Activated T-helper 17 cell treated with anti-CD3 and anti-CD28 coated beads, Interleukin-2, amount 50 U/mL, for 72 hours (primary cell): ENCODE measurements at regions not wholly inside any gene's neighbourhood (a gene's known extent, or its start where the extent isn't known, plus 50 kb on each side); places are given as distances from the start of the nearest gene placed in this dataset.
"Not testable (repeated sequence)": the region's sequence is repeated elsewhere in the genome, so short reads cannot be mapped to it uniquely, and the experiment has no call there.

Experiments used
- ATAC-seq: fragments of 150-1000 bp; cut with Tn5 transposase; replicated peaks from 2 replicates; pipeline ENCODE4 v1.10.0; 2021; ENCODE audit warnings: mild to moderate bottlenecking, moderate library complexity
- H3K27ac Mint-ChIP-seq: one replicate; pipeline ENCODE4 v1.8.0; 2022; ENCODE audit warnings: mixed read lengths
- H3K27me3 Mint-ChIP-seq: one replicate; pipeline ENCODE4 v1.8.0; 2022; ENCODE audit warnings: mixed read lengths
- H3K36me3 Mint-ChIP-seq: one replicate; pipeline ENCODE4 v1.8.0; 2022; ENCODE audit warnings: low read depth, mild to moderate bottlenecking, mixed read lengths
- H3K4me1 Mint-ChIP-seq: one replicate; pipeline ENCODE4 v1.8.0; 2022; ENCODE audit warnings: mixed read lengths
- H3K4me3 Mint-ChIP-seq: one replicate; pipeline ENCODE4 v1.8.0; 2022; ENCODE audit warnings: mild to moderate bottlenecking, mixed read lengths
- H3K9me3 Mint-ChIP-seq: one replicate; pipeline ENCODE4 v1.8.0; 2022; ENCODE audit warnings: mixed read lengths

DNA sequence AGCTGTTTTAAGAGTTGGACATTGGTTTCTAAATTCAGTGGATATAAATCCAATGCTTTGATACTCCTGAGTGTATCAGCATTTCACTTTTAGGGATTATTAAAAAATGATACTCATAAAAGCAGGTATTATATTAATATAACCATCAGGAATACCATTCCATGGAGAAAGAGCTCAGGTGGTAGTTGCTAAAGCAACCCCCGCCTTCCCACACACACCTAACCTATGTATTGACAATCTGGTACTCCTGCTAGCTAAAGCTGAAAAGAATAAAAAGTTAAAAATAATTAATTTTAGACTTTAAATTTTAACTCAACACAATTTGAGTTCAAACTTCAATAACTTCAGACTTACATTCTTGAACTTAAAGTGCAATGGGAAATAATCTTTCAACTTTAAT, 717.1 kb upstream of the HS3ST1 start:
- Mint-ChIP-seq H3K36me3 (no peaks in the 10 kb centered on the region), H3K4me1 (no peaks in the 10 kb centered on the region), H3K27me3 (no peaks in the 10 kb centered on the region), H3K27ac (no peak overlapping the region), H3K4me3 (no peak overlapping the region), H3K9me3 (peaks cover 13% of the 10 kb centered on the region)
- no peak for ATAC-seq

DNA sequence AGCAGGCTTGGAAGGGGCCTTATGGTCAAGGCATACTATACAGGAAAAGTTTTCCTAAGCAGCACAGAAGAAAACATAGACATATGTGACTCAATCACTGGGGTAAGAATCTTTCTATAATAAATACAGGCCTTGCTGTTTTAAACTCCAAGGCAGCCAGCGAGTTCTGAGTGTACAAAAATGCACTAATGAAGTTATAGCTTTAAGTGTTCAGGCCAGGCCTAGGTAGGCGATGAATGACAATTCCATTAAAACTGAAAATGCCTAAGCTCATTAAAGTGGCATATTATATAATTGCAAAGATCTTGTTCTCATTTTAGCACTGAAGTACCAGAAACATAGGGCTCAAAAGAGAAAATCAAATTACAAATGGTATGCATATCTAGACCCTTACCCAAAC, 716.4 kb upstream of the HS3ST1 start:
- ATAC-seq: no peak
- Mint-ChIP-seq H3K4me1 (no peaks in the 10 kb centered on the region), H3K9me3 (peaks cover 11% of the 10 kb centered on the region), H3K27me3 (no peaks in the 10 kb centered on the region), H3K36me3 (no peaks in the 10 kb centered on the region), H3K27ac (no peak overlapping the region), H3K4me3 (no peak overlapping the region)

DNA sequence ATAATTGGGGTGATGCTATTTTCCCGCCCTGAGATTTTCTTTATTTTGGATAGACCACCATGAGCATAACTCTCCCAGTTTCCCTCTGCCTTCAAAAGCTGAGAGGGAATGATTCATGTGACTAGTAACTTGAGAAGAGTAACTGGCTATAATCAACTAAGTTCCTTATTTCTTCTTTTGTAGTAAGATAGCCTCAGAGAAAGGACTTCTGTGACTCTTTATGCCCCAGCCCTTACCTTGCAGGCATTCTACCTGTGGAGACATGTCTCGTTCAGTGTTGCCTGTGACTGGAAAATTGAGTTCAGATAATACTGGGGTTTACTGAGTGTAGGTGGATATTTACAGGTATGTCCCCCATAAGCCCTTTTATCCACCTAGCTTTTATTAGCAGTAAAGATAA, 715.4 kb upstream of the HS3ST1 start:
- no peak overlapping the region for H3K4me3 Mint-ChIP-seq
- peaks cover 12% of the 10 kb centered on the region for H3K9me3 Mint-ChIP-seq
- H3K27me3 Mint-ChIP-seq: no peaks in the 10 kb centered on the region
- H3K27ac Mint-ChIP-seq: no peak overlapping the region
- no peak for ATAC-seq
- no peaks in the 10 kb centered on the region for H3K4me1 Mint-ChIP-seq
- no peaks in the 10 kb centered on the region for H3K36me3 Mint-ChIP-seq

DNA sequence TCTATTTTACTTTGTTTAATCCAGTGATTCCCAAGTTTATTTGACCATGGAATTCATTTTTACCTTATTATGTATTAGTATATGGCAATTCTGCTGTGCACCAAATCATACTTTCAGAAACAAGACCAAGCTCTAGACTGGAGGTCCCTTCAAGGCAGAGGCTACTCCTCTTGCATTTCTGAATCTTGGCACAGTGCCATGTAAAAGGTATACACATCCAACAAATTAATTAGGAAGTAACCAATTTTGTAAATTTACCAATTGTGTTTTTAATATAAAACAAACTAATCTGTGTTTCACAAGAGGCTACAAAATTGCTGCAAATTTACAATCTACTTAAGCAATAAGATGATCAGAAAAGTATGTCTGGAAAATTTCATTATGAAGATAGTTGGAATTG, 712.2 kb upstream of the HS3ST1 start:
- Mint-ChIP-seq H3K9me3 (peaks cover 22% of the 10 kb centered on the region), H3K27ac (no peak overlapping the region), H3K27me3 (no peaks in the 10 kb centered on the region), H3K4me3 (no peak overlapping the region), H3K36me3 (no peaks in the 10 kb centered on the region), H3K4me1 (no peaks in the 10 kb centered on the region)
- ATAC-seq: no peak

DNA sequence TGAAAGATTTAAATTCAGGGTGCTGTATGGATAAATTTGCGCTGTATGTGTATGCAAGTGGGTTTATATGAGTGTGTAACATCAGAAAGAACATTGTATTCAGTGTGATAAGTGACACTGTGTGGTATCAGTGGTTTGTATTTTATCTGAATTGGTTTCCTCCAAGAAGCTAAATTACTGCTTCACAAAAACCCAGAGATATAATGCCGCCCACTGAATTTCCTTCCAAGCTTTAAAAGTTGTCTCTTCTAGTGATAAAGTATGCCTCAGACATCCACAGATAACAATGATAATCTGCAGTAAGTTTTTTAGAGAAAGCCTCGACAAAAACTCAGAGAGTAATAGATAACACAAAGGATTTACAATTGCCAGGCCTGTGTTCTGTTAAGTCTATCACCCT, 710.6 kb upstream of the HS3ST1 start:
- no peak for ATAC-seq
- Mint-ChIP-seq H3K36me3 (no peaks in the 10 kb centered on the region), H3K27ac (no peak overlapping the region), H3K27me3 (no peaks in the 10 kb centered on the region), H3K9me3 (peaks cover 15% of the 10 kb centered on the region), H3K4me3 (no peak overlapping the region), H3K4me1 (no peaks in the 10 kb centered on the region)

DNA sequence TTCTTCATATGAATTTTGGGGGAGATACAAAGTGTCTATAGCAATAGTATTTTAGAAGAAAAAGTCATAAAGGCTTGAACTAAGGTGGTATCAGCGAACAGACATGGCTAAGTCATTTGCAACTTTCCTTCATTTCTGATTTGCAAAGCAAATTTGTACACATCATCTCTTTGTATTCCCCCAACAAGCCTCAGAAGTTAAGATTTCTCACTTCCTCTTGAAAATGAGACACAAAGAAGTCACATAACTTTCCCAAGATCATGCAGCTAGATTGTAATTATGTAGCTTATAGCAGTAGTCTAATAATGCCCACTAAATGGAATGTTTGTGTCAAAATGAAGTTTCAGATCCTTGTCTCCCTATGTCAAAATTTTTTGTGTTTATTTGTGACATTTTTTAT, 709.8 kb upstream of the HS3ST1 start:
- H3K4me1 Mint-ChIP-seq: no peaks in the 10 kb centered on the region
- H3K9me3 Mint-ChIP-seq: peaks cover 14% of the 10 kb centered on the region
- no peaks in the 10 kb centered on the region for H3K36me3 Mint-ChIP-seq
- H3K4me3 Mint-ChIP-seq: no peak overlapping the region
- H3K27me3 Mint-ChIP-seq: no peaks in the 10 kb centered on the region
- no peak overlapping the region for H3K27ac Mint-ChIP-seq
- ATAC-seq: no peak

DNA sequence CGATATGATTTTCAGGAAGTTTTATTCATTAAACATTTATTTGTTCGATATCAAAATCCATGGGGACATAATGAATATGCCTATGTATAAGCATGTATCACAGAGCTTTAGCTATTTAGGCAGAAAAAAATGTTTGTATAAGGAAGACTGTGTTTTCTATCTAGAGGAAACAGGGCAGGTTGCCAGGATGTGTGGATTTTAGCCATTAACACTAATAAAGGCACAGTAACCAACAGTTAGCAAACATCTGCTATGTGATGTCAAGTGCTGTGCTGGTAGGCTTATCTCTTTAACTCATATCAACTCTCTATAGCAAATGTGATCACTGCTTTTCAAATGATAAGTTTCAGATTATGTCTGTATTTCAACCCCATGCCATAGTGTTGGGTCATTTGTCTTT, 708.9 kb upstream of the HS3ST1 start:
- ATAC-seq: no peak
- Mint-ChIP-seq H3K4me1 (no peaks in the 10 kb centered on the region), H3K9me3 (peaks cover 14% of the 10 kb centered on the region), H3K27me3 (no peaks in the 10 kb centered on the region), H3K36me3 (no peaks in the 10 kb centered on the region), H3K27ac (no peak overlapping the region), H3K4me3 (no peak overlapping the region)

DNA sequence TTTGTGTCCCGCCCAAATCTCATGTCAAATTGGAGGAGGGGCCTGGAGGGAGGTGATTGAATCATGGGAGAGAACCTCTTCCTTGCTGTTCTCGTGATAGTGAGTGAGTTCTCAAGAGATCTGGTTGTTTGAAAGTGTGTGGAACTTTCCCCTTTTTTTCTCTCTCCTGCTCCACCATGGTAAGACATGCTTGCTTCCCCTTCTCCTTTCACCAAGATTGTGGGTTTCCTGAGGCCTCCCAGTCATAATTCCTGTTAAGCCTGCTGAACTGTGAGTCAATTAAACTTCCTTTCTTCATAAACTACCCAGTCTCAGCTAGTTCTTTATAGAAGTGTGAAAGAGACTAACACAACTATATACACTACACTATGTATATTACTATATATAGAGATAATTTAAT, 697.8 kb upstream of the HS3ST1 start:
- Mint-ChIP-seq H3K4me1 (no peaks in the 10 kb centered on the region), H3K27me3 (no peaks in the 10 kb centered on the region), H3K9me3 (peaks cover 14% of the 10 kb centered on the region), H3K4me3 (no peak overlapping the region), H3K36me3 (no peaks in the 10 kb centered on the region), H3K27ac (no peak overlapping the region)
- no peak for ATAC-seq

DNA sequence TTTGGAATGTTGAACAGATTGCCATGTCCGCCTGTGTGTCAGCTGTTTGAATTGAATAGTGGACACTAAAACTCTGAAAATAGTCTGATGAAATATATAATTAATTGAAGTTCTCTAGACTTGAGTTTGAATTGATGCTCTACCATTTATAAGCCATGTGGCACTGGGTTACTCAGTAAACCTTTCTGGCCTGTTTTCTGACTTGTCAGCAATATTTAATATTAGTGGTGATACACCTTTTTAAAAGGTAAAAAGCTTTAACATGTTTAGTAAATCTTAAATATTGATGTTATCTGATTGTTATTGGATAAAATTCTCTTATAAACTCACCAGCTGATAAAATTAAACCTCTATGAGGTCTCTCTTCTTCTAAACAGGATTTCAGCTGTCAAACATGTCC, 695.4 kb upstream of the HS3ST1 start:
- no peak for ATAC-seq
- Mint-ChIP-seq H3K4me3 (no peak overlapping the region), H3K9me3 (peaks cover 18% of the 10 kb centered on the region), H3K4me1 (no peaks in the 10 kb centered on the region), H3K27me3 (no peaks in the 10 kb centered on the region), H3K36me3 (no peaks in the 10 kb centered on the region), H3K27ac (no peak overlapping the region)

DNA sequence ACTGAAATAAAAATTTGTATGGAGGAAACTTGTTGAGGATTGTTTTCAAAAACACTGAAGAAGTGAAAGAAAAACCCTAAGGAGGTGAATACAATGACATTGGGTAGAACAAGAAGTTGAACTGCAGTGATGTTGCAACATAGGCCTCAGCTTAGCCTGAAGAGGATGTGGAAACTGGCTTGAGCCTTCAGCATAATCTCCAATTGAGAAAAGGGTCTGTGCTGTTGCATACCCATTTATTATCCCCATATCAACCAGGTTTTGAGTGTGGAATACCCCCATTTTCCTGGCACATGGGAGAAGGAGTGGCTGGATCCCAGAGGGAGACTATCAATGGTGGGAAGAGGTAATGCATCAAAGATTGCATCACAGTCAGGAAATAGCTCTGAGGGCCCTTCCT, 695.0 kb upstream of the HS3ST1 start:
- Mint-ChIP-seq H3K27ac (no peak overlapping the region), H3K36me3 (no peaks in the 10 kb centered on the region), H3K27me3 (no peaks in the 10 kb centered on the region), H3K4me3 (no peak overlapping the region), H3K4me1 (no peaks in the 10 kb centered on the region), H3K9me3 (peaks cover 18% of the 10 kb centered on the region)
- no peak for ATAC-seq

DNA sequence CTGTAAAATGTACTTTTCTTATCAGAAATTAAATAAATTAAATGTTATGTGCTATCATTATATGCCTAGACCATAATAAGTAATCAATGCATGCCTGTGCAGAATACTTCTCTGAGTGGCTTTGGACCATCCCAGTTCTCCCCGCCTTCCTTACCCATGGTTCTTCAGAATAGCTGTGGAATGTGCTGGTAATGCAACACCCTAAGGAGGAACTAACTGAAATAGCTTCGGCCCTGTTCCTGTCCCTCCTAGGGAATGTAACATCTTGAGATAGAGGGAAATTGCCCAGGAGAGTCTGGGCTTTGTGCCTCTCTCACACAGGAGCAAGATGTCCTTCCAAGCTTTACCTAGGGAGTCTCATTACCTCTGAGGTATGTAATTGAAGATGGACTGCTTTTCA, 693.6 kb upstream of the HS3ST1 start:
- Mint-ChIP-seq H3K27ac (no peak overlapping the region), H3K4me3 (no peak overlapping the region), H3K4me1 (no peaks in the 10 kb centered on the region), H3K36me3 (no peaks in the 10 kb centered on the region), H3K27me3 (no peaks in the 10 kb centered on the region), H3K9me3 (peaks cover 18% of the 10 kb centered on the region)
- no peak for ATAC-seq

DNA sequence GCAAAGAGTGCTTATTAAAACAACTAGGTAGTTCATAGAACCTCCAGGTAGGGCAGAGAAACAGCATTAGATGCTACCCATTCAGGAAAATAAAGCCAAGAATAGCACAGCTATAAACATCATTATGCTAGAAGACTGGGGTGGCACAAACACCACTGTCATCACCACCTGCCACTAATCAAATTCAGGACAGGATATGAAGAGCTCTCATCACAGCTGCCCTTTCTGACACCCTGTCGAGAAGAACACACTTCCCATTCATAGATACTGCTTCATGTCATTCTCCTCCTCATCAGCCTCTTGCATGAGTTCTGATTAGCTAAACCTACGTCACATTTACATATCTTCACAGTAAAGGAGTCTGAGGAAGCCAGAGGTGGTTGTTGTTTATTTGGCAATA, 692.3 kb upstream of the HS3ST1 start:
- no peak overlapping the region for H3K4me3 Mint-ChIP-seq
- no peak overlapping the region for H3K27ac Mint-ChIP-seq
- ATAC-seq: no peak
- no peaks in the 10 kb centered on the region for H3K36me3 Mint-ChIP-seq
- no peaks in the 10 kb centered on the region for H3K27me3 Mint-ChIP-seq
- peaks cover 17% of the 10 kb centered on the region for H3K9me3 Mint-ChIP-seq
- no peaks in the 10 kb centered on the region for H3K4me1 Mint-ChIP-seq

DNA sequence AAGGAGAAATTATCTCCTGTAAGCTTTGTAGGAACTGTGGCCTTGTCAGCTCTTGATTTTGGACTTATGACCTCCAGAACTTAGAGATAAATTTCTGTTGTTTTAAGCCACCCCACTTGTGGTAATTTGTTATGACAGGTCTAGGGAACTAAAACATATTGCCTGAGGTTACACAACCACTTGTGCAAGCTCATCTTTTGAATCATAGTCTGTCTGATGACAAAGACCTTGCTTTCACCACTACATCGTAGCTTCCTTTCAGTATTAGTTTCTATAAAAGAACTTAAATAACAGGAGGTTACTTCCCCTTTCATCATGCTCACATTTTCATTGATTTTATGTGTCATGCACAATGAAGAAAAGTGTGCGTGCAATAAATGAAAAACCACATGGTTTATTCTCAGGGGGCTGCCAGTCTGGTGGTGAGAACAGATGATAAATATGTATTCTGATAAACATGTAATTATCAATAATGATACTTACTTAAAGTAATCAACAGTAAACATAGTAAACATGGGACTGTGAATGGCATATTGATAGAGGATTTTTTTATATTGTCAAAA, 690.0 kb upstream of the HS3ST1 start:
- Mint-ChIP-seq H3K27me3 (no peaks in the 10 kb centered on the region), H3K4me1 (no peaks in the 10 kb centered on the region), H3K4me3 (no peak overlapping the region), H3K9me3 (peaks cover 26% of the 10 kb centered on the region), H3K27ac (no peak overlapping the region), H3K36me3 (no peaks in the 10 kb centered on the region)
- ATAC-seq: no peak

DNA sequence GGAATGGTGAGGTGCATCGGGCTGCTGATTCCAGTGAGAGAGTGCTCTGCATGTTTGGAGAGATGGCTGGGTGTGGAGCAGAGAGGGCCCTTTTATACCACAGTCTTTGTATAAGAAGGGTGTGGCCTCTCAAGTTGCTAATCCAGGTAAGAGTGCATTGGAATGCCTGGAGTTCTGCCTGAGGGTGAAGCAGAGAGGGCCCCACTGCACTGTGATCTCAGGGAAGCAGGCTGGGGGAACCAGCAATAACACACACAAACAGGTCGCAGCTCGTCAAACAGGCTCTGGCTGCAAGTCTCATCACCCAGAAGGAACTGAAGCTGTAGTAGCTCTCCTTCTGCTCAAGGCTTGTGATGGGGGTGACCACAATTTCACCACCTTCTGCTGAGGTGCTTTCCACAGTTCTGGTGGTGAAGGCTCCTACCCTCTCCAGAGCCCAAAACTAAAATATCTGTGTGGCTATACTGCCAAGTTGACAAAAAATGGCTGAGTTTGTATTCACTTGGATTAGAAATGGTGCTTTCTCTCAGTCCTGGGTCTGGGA, 687.4 kb upstream of the HS3ST1 start:
- no peaks in the 10 kb centered on the region for H3K27me3 Mint-ChIP-seq
- no peaks in the 10 kb centered on the region for H3K36me3 Mint-ChIP-seq
- no peak overlapping the region for H3K27ac Mint-ChIP-seq
- no peak for ATAC-seq
- H3K4me3 Mint-ChIP-seq: no peak overlapping the region
- H3K9me3 Mint-ChIP-seq: peaks cover 27% of the 10 kb centered on the region
- no peaks in the 10 kb centered on the region for H3K4me1 Mint-ChIP-seq

DNA sequence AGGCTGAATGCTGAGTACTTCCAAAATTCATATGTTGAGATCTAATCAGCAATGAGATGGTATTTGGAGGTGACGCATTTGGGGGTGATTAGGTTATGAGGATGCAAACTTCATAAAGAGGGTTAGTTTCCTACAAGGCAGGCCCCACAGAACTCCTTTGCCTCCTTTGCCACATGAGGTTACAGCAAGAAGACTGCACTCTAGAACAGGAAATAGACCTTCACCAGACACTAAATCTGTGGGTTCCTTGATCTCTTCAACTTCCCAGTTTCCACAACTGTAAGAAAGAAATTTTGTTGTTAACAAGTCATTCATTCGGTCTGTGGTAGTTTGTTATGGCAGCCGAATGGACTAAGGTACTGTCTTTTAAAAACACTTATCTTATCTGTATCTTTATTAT, 681.9 kb upstream of the HS3ST1 start:
- no peaks in the 10 kb centered on the region for H3K27me3 Mint-ChIP-seq
- H3K9me3 Mint-ChIP-seq: peaks cover 19% of the 10 kb centered on the region
- no peaks in the 10 kb centered on the region for H3K36me3 Mint-ChIP-seq
- no peak overlapping the region for H3K4me3 Mint-ChIP-seq
- no peak for ATAC-seq
- no peak overlapping the region for H3K27ac Mint-ChIP-seq
- H3K4me1 Mint-ChIP-seq: no peaks in the 10 kb centered on the region

DNA sequence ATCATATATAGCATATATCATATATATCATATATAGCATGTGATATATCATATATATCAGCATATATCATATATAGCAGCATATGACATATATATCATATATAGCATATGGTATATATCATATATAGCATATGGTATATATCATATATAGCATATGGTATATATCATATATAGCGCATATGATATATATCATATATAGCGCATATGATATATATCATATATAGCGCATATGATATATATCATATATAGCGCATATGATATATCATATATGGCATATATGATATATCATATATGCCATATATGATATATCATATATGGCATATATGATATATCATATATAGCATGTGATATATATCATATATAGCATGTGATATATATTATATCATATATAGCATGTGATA, 680.4 kb upstream of the HS3ST1 start:
- H3K36me3 Mint-ChIP-seq, H3K27me3 Mint-ChIP-seq, H3K4me3 Mint-ChIP-seq, H3K27ac Mint-ChIP-seq, ATAC-seq, H3K4me1 Mint-ChIP-seq: not testable (repeated sequence)
- H3K9me3 Mint-ChIP-seq: peaks cover 12% of the 10 kb centered on the region
